AG09309 (cell line): ENCODE measurements at regions not wholly inside any gene's neighbourhood (a gene's known extent, or its start where the extent isn't known, plus 50 kb on each side); places are given as distances from the start of the nearest gene placed in this dataset.

Experiments
- DNase-seq: peaks from one replicate; pipeline ENCODE4 v3.0.0-alpha.2; 2010; ENCODE audit warnings: low read depth
- H3K4me3 ChIP-seq: 2 replicates; pipeline ENCODE4 v1.5.1; 2011; ENCODE audit warnings: mild to moderate bottlenecking, low read depth, low read length, moderate library complexity; ENCODE audit not compliant: control insufficient read depth
- CTCF ChIP-seq: IDR thresholded peaks from 2 replicates; pipeline ENCODE4 v1.5.1; 2011; ENCODE audit warnings: mild to moderate bottlenecking, low read depth, low read length, inconsistent platforms; ENCODE audit not compliant: insufficient read depth, control insufficient read depth; ENCODE audit errors: missing control alignments

DNA sequence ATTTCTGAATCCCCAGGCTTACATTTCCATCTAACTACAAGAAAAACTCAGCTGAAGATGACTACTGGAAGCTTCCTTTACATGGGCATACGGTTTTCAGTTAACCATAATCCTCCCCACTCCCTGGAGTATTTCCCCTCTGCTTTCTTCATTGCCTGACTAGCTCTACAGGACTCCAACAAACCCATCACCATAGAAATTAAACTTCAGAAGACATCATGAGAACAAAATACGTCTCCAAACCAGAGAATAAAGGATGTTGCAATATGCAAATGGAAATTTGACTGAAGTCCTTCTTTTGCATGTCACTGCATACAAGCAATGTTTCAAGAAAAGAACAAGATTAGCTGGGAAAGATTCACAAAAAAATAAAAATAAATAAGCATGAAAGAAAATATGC lies 170.2 kb upstream of the PCDH18 start:
- no peak overlapping the region for H3K4me3 ChIP-seq
- no peak for TF ChIP-seq CTCF
- DNase-seq, result no peak

- H3K4me3 ChIP-seq, result no peak overlapping the region
- TF ChIP-seq CTCF, result no peak
- no peak for DNase-seq
These were observed 169.1 kb upstream of the PCDH18 start for GRCh38 chr4:137701401-137701800.

- no peak for TF ChIP-seq CTCF
- no peak for DNase-seq
- no peak overlapping the region for H3K4me3 ChIP-seq
These were observed 168.5 kb upstream of the PCDH18 start for GRCh38 chr4:137700751-137701150.

DNA sequence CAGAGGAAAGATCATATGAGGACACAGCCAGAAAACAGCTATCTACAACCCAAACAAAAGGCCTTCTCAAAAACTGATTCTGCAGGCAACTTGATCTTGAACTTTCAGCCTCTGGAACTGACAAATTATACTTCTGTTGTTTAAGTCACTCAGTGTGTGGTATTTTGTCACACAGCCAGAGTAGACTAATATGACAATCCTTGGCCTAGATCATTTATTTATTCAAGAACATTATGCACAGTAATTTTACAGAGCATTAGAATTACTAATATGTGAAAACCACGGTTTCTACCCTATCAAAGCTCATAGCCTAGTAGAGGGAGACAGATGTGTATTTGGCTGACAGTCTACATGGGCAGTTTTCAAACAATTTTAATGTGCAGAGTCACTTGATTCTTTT lies 167.8 kb upstream of the PCDH18 start:
- no peak for TF ChIP-seq CTCF
- H3K4me3 ChIP-seq, result no peak overlapping the region
- DNase-seq, result no peak

GRCh38 chr4:137694138-137694537 lies 161.8 kb upstream of the PCDH18 start:
- DNase-seq, result no peak
- no peak for TF ChIP-seq CTCF
- no peak overlapping the region for H3K4me3 ChIP-seq

GRCh38 chr4:137693641-137694040 lies 161.3 kb upstream of the PCDH18 start:
- no peak for TF ChIP-seq CTCF
- no peak for DNase-seq
- no peak overlapping the region for H3K4me3 ChIP-seq

DNA sequence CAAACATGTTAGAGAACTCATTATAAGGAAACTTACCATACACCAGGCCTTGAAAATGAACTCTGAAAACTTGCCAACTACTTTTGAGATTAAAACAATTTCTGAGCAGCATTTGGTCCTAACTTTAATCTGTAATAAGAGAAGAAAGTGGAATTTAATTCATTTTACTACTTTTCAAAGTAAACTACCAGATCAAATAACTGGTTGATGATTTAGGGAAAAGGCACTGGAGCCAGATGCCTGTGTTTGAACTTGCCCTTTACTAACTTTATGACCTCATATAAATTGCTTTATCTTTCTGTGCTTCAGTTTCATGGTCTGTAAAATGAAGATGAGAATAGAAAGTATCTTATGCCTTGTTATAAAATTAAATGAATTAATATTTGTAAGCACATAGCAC lies 159.9 kb upstream of the PCDH18 start:
- DNase-seq, result no peak
- no peak for TF ChIP-seq CTCF
- no peak overlapping the region for H3K4me3 ChIP-seq
